Esophagus squamous epithelium (tissue), 4 donors: ENCODE measurements at regions not wholly inside any gene's neighbourhood (a gene's known extent, or its start where the extent isn't known, plus 50 kb on each side); places are given as distances from the start of the nearest gene placed in this dataset.

ENCODE experiments used
- CTCF ChIP-seq, 6 experiments: fragments of 450-650 bp in 4 of 6; fragments of 200-600 bp in 2 of 6; sonication (generic) in 2 of 6; IDR thresholded peaks; one replicate each; pipeline ENCODE4 v1.5.1; 2016 to 2019; ENCODE audit warnings: antibody characterized with exemption in 6 of 6, mild to moderate bottlenecking in 4 of 6, moderate library complexity in 4 of 6
- POLR2A ChIP-seq, 4 donors: fragments of 450-650 bp; IDR thresholded peaks; one replicate each; pipeline ENCODE4 v1.6.1; 2017; ENCODE audit warnings: antibody characterized with exemption in 4 of 4, mild to moderate bottlenecking in 4 of 4, moderate library complexity in 3 of 4

DNA sequence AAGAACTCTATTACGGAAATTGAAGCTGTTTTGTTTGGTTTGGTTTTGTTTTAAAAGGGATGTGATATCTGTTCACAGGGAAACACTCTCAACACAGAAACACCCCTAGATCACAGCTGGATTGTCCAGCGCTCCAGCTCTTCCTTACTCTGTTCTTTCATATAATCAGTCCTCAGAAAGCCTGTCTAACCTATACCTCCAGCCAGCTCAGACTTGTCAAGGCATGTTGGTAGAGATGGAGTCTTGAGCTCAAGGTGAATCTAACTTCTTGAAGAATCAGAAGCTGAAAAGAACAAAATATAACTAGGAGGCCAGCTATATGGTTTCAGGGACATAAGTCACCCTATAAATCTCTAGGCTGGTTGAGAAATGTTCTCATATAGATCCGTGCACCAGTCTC is 110.2 kb upstream of the EPHA3 start:
- TF ChIP-seq CTCF (IDR thresholded peaks at IDR 0.05) (no peak), POLR2A (IDR thresholded peaks at IDR 0.05) (no peak)
